Activated CD8-positive, alpha-beta memory T cell treated with anti-CD3 and anti-CD28 coated beads, Interleukin-2, amount 10 ng/mL, durations not matched to agents 7 days and 5 days (primary cell): ENCODE measurements at regions not wholly inside any gene's neighbourhood (a gene's known extent, or its start where the extent isn't known, plus 50 kb on each side); places are given as distances from the start of the nearest gene placed in this dataset.
"Not testable (repeated sequence)": the region's sequence is repeated elsewhere in the genome, so short reads cannot be mapped to it uniquely, and the experiment has no call there.

Experiments
- ATAC-seq: fragments of 150-1000 bp; cut with Tn5 transposase; one replicate; pipeline ENCODE4 v1.10.0; 2021; ENCODE audit warnings: moderate library complexity
- CTCF ChIA-PET: fragments of 350-600 bp; sonication (Branson Sonifier 250); formaldehyde crosslinking; loops from one replicate; lab custom pipeline; 2021; ENCODE audit warnings: antibody characterized with exemption; lab: Charles Lee
- DNase-seq: peaks from one replicate; pipeline ENCODE4 v3.0.0-alpha.2; 2020
- H3K27ac Mint-ChIP-seq: one replicate; pipeline ENCODE4 v1.8.0; 2021; ENCODE audit warnings: mild to moderate bottlenecking, mixed read lengths
- H3K27me3 Mint-ChIP-seq: one replicate; pipeline ENCODE4 v1.8.0; 2021; ENCODE audit warnings: mixed read lengths
- H3K36me3 Mint-ChIP-seq: one replicate; pipeline ENCODE4 v1.8.0; 2021; ENCODE audit warnings: mild to moderate bottlenecking, mixed read lengths
- H3K4me1 Mint-ChIP-seq: one replicate; pipeline ENCODE4 v1.8.0; 2021; ENCODE audit warnings: mixed read lengths
- H3K4me3 Mint-ChIP-seq: one replicate; pipeline ENCODE4 v1.8.0; 2021; ENCODE audit warnings: mild to moderate bottlenecking, moderate library complexity, mixed read lengths
- H3K9me3 Mint-ChIP-seq: one replicate; pipeline ENCODE4 v1.8.0; 2022; ENCODE audit warnings: low read depth, mixed read lengths

DNA sequence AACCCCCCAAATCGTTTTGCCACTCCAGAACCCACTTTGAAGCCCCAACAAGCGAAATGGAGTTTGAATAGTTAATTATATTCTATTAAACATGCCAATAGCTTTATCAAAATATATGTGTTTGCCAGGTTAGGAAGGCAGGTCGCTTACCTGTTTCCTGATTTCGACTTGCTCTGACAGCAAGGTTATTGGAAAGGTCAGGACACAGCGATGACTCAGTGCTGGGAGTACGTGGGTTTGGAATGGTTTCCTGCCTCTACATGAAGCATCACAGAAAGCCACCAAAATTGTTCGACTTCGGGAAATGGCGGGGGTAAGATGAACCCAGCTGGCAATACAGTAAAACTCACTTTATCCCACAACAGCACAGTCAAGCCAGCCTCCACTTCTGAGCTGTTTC lies 135.6 kb upstream of the ABI3BP start:
- Mint-ChIP-seq H3K9me3 (peaks cover 2% of the 10 kb centered on the region), H3K4me1 (peaks cover 6% of the 10 kb centered on the region), H3K27ac (no peak overlapping the region), H3K36me3 (peaks cover 1% of the 10 kb centered on the region), H3K4me3 (no peak overlapping the region), H3K27me3 (peaks cover 20% of the 10 kb centered on the region)
- DNase-seq, result no peak
- CTCF ChIA-PET, result no interaction called here
- ATAC-seq, result no peak

DNA sequence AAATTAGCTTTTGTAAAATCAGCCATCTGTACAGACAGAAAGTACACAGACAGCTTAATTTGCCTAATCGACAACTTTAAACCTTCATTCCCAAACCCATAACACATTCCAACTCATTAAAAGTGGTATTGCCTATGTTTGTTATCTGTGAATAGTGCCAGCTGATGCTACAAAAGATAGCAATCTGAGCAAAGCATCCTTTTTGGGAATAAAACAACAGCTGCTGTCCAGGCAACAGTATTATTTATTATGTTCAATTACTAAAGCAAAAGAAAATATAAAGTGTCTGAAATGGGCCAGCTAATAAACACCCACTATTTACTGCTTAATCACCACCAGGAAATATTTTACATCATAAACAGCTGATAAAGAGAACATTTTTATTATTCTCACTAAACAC lies 134.8 kb upstream of the ABI3BP start:
- CTCF ChIA-PET, result interaction anchor here (0.6 kb wide), 1 partner anchor 216 kb away, joined by 3 read pairs; no protein-coding TSS in a partner anchor

DNA sequence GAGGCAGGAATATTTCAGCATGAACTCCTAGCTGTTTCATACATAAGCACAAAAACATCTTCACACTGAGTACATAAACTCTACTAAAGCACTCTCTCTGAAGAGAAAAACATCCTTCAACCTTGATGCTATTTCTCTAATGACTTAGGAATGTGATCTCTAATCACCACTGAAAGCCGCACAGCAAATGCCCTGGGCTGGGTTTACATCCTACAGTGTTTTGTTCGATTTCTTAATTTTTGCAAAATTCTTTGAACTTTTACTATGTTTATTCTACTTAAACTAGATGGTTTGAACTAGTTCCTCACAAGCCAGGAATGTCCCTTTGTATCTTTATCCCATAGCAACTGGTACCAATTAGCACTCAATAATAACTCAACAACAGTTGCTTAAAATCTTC lies 130.9 kb upstream of the ABI3BP start:
- no peaks in the 10 kb centered on the region for H3K9me3 Mint-ChIP-seq
- no peaks in the 10 kb centered on the region for H3K4me1 Mint-ChIP-seq
- no peak overlapping the region for H3K27ac Mint-ChIP-seq
- H3K36me3 Mint-ChIP-seq, result no peaks in the 10 kb centered on the region
- ATAC-seq (no peak), DNase-seq (no peak)
- no peak overlapping the region for H3K4me3 Mint-ChIP-seq
- peaks cover 18% of the 10 kb centered on the region for H3K27me3 Mint-ChIP-seq
- CTCF ChIA-PET, result no interaction called here

More for the DNA sequence above, 134.8 kb upstream of the ABI3BP start:
- Mint-ChIP-seq H3K9me3 (no peaks in the 10 kb centered on the region), H3K36me3 (no peaks in the 10 kb centered on the region), H3K27me3 (peaks cover 20% of the 10 kb centered on the region), H3K4me3 (no peak overlapping the region), H3K27ac (no peak overlapping the region), H3K4me1 (no peaks in the 10 kb centered on the region)
- ATAC-seq (no peak), DNase-seq (no peak)

DNA sequence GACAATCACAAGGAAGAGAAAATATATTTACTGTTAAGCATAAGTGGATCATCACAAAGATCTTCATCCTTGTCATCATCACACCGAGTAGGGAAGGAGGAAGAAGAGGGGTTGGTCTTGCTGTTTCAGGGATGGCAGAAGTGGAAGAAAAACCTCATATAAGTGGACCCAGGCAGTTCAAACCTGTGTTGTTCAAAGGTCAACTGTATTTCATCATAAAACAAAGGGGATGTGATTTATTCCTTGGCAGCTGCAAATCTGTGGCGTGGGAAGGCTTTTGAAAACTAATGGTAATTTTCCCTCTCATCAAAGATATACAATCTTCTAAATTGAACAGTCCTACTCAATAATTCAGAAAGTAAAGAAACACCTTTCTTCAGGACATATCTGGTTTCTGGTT lies 129.9 kb upstream of the ABI3BP start:
- H3K36me3 Mint-ChIP-seq, result no peaks in the 10 kb centered on the region
- H3K4me3 Mint-ChIP-seq, result no peak overlapping the region
- no peak for DNase-seq
- no peaks in the 10 kb centered on the region for H3K9me3 Mint-ChIP-seq
- H3K27me3 Mint-ChIP-seq, result peaks cover 13% of the 10 kb centered on the region
- no peak overlapping the region for H3K27ac Mint-ChIP-seq
- H3K4me1 Mint-ChIP-seq, result no peaks in the 10 kb centered on the region
- no peak for ATAC-seq
- CTCF ChIA-PET, result no interaction called here

GRCh38 chr3:101122681-101123080 lies 129.5 kb upstream of the ABI3BP start:
- Mint-ChIP-seq H3K4me1 (no peaks in the 10 kb centered on the region), H3K4me3 (no peak overlapping the region), H3K36me3 (no peaks in the 10 kb centered on the region), H3K9me3 (no peaks in the 10 kb centered on the region), H3K27me3 (peaks cover 13% of the 10 kb centered on the region), H3K27ac (no peak overlapping the region)
- ATAC-seq (no peak), DNase-seq (no peak)
- CTCF ChIA-PET, result no interaction called here

DNA sequence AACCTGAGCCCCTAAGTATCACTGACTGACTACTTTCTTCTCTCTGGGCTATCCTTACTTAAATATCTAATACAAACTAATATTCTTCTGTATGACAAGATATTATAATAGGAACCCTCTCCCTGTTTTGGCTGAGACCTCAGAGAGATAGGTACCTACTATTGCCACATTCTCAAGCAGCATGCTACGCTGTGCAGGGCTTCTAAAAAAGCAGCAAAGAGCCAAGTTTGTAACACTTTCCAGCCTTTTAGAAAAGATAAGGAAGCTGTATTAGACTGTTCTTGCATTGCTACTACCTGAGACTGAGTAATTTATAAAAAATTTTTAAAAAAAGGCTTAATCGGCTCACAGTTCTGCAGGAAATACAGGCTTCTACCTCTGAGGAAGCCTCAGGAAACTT lies 126.8 kb upstream of the ABI3BP start:
- Mint-ChIP-seq H3K27ac (no peak overlapping the region), H3K27me3 (peaks cover 7% of the 10 kb centered on the region), H3K36me3 (no peaks in the 10 kb centered on the region), H3K4me1 (no peaks in the 10 kb centered on the region), H3K9me3 (peaks cover 2% of the 10 kb centered on the region), H3K4me3 (no peak overlapping the region)
- CTCF ChIA-PET, result no interaction called here
- no peak for ATAC-seq
- no peak for DNase-seq

DNA sequence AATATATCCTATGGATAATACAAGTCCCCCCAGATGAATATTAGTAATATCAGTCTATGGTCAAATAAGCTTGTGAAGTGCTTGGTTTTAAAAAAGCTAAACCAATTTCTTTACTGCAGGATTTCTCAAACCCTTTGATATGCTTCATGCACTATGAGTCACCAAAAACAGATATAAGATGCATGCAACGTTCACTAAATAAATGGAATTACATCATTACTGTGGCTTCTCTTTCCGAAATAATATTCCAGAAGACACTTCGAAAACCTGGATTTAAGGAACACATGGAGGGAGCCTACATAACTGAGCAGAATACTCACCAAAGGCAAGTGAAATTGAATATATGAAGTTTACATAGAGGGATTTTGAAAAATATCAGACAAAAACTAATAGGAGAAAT lies 126.3 kb upstream of the ABI3BP start:
- DNase-seq (no peak), ATAC-seq (no peak)
- H3K36me3 Mint-ChIP-seq, result no peaks in the 10 kb centered on the region
- CTCF ChIA-PET, result no interaction called here
- no peaks in the 10 kb centered on the region for H3K4me1 Mint-ChIP-seq
- H3K9me3 Mint-ChIP-seq, result peaks cover 2% of the 10 kb centered on the region
- peaks cover 7% of the 10 kb centered on the region for H3K27me3 Mint-ChIP-seq
- no peak overlapping the region for H3K4me3 Mint-ChIP-seq
- no peak overlapping the region for H3K27ac Mint-ChIP-seq

DNA sequence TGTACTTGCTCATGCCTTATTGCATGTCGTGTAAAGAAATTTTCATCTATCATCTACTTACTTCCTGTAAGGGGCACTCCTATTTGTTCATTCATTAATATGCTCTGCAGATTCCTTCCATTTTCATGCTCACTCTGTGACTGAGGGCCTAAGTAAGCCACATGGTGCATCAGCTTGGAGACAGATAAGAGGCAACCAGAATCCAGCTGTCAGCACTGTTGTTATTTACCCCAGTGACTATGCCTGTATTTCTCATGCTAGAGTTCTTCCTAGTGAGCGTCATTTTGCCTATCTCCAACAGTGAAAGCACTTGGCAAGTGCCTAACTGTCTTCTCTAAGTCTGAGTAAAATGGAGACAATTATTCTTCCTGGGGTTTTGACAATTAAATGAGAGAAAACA lies 124.8 kb upstream of the ABI3BP start:
- DNase-seq (no peak), ATAC-seq (no peak)
- H3K4me1 Mint-ChIP-seq, result no peaks in the 10 kb centered on the region
- CTCF ChIA-PET, result no interaction called here
- no peaks in the 10 kb centered on the region for H3K36me3 Mint-ChIP-seq
- H3K4me3 Mint-ChIP-seq, result no peak overlapping the region
- peaks cover 2% of the 10 kb centered on the region for H3K9me3 Mint-ChIP-seq
- H3K27me3 Mint-ChIP-seq, result peaks cover 7% of the 10 kb centered on the region
- H3K27ac Mint-ChIP-seq, result no peak overlapping the region

DNA sequence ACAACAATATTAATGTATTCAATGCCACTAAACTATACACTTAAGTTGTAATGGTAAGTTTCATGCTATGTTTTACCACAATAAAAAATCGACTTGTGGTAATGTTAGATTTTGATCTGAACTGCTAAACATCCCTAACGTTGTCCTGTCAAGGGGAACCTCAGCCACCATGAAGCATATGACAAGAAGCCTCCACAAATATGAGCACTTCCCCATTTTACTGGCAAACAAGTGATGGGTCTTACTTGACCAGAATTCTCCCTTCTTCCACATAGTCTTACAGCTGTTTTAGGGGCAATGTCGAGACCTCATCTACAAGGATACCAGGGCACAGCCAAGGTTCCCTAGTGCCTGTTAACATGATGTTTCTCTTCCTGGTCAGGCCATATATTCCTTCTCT lies 124.2 kb upstream of the ABI3BP start:
- Mint-ChIP-seq H3K4me3 (no peak overlapping the region), H3K27ac (no peak overlapping the region), H3K36me3 (no peaks in the 10 kb centered on the region), H3K27me3 (peaks cover 5% of the 10 kb centered on the region), H3K4me1 (no peaks in the 10 kb centered on the region), H3K9me3 (peaks cover 2% of the 10 kb centered on the region)
- CTCF ChIA-PET, result no interaction called here
- DNase-seq, result no peak
- ATAC-seq, result no peak

GRCh38 chr3:101110295-101110694 lies 117.1 kb upstream of the ABI3BP start:
- H3K9me3 Mint-ChIP-seq, CTCF ChIA-PET, H3K4me1 Mint-ChIP-seq, H3K36me3 Mint-ChIP-seq, DNase-seq, ATAC-seq, H3K27ac Mint-ChIP-seq, H3K4me3 Mint-ChIP-seq, H3K27me3 Mint-ChIP-seq: not testable (repeated sequence)

- Mint-ChIP-seq H3K27ac (no peak overlapping the region), H3K9me3 (no peaks in the 10 kb centered on the region), H3K27me3 (peaks cover 28% of the 10 kb centered on the region), H3K4me1 (no peaks in the 10 kb centered on the region), H3K36me3 (no peaks in the 10 kb centered on the region), H3K4me3 (no peak overlapping the region)
- no peak for DNase-seq
- ATAC-seq, result no peak
- CTCF ChIA-PET, result no interaction called here
These were observed 111.1 kb upstream of the ABI3BP start for GRCh38 chr3:101104321-101104720.

DNA sequence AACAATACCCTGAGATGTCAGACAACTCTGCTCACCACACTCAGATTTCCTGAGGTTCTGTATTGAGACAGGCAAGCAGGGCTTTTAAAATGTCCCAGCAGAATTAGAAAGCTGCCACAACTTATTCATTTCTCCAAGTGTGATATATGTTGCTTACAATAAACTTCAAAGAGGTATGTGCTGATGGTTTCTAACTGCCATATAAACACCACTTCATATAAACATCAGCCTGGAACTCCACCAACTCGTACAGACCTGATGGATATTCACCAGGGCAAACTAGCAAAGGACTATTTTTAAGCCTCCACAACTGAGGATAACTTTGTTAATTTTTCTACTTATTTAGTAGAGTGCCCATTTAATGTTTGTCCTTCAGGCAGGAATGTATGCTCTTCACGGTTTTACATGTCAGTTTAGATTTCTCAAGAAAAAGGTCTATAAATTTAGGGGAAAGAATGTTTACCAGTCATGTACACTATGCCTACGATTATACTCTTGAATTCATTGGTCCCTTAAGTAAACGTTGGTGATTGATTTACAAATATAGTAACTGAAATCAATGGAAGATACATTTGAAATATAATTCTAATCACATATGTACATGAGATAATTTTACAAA lies 109.6 kb upstream of the ABI3BP start:
- no peak overlapping the region for H3K27ac Mint-ChIP-seq
- no peaks in the 10 kb centered on the region for H3K36me3 Mint-ChIP-seq
- no peak for ATAC-seq
- no peak for DNase-seq
- H3K4me1 Mint-ChIP-seq, result no peaks in the 10 kb centered on the region
- H3K27me3 Mint-ChIP-seq, result peaks cover 28% of the 10 kb centered on the region
- no peaks in the 10 kb centered on the region for H3K9me3 Mint-ChIP-seq
- H3K4me3 Mint-ChIP-seq, result no peak overlapping the region
- CTCF ChIA-PET, result no interaction called here

DNA sequence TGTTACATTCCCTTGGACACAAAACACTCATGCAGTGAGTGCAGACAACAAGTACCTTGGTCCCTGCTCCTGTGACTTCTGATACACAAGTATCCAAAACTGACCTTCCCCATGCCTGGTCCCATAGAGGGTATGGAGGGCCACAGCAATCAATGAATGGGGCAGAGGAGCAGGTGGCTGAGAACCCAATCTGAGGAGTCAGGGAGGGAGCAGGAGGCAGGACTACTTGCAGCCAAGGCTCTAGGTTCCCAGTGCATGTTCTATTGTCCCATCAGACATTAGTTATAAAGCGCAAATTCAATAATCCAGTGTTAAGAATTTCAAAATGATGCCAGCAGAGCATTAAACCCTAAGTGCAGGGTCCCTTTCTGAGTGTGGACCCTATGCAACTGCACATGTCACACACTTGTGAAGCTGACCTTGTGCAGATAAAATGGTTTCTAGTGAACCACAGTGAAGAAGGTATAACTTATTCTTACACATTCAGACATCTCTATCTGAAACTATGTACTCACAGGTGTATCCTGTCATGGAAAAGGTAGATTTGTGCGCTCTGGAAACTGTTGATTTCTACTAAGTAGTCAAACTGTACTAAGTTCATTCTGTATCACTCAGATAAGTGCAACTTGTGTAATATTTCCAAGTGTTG lies 107.3 kb upstream of the ABI3BP start:
- H3K27ac Mint-ChIP-seq, result no peak overlapping the region
- H3K27me3 Mint-ChIP-seq, result peaks cover 24% of the 10 kb centered on the region
- CTCF ChIA-PET, result no interaction called here
- ATAC-seq (no peak), DNase-seq (no peak)
- H3K4me1 Mint-ChIP-seq, result no peaks in the 10 kb centered on the region
- H3K4me3 Mint-ChIP-seq, result no peak overlapping the region
- H3K36me3 Mint-ChIP-seq, result no peaks in the 10 kb centered on the region
- H3K9me3 Mint-ChIP-seq, result no peaks in the 10 kb centered on the region

- H3K4me1 Mint-ChIP-seq, result no peaks in the 10 kb centered on the region
- H3K9me3 Mint-ChIP-seq, result no peaks in the 10 kb centered on the region
- H3K4me3 Mint-ChIP-seq, result no peak overlapping the region
- no peak overlapping the region for H3K27ac Mint-ChIP-seq
- H3K27me3 Mint-ChIP-seq, result peaks cover 23% of the 10 kb centered on the region
- DNase-seq (no peak), ATAC-seq (no peak)
- no peaks in the 10 kb centered on the region for H3K36me3 Mint-ChIP-seq
- CTCF ChIA-PET, result no interaction called here
These were observed 106.6 kb upstream of the ABI3BP start for GRCh38 chr3:101099791-101100190.
